Calu3 (cell line): ENCODE measurements at regions not wholly inside any gene's neighbourhood (a gene's known extent, or its start where the extent isn't known, plus 50 kb on each side); places are given as distances from the start of the nearest gene placed in this dataset.

Experiments used
- BruUV-seq: library from RNA; stranded (reverse); fragments of 400-500 nt; replicated peaks from 2 replicates; lab custom pipeline; 2021; lab: Mats Ljungman, UMichigan
- CTCF ChIA-PET: fragments of 300-600 bp; sonication (Branson Sonifier 250); formaldehyde crosslinking; loops from one replicate; lab custom pipeline; 2022; ENCODE audit warnings: antibody characterized with exemption; lab: Charles Lee
- DNase-seq: peaks from one replicate; pipeline ENCODE4 v3.0.0; 2022
- H3K27ac Mint-ChIP-seq: one replicate; pipeline ENCODE4 v1.8.0; 2022; ENCODE audit warnings: mixed read lengths; ENCODE audit not compliant: unreplicated experiment
- H3K27me3 Mint-ChIP-seq: one replicate; pipeline ENCODE4 v1.8.0; 2022; ENCODE audit warnings: mixed read lengths; ENCODE audit not compliant: unreplicated experiment
- H3K36me3 Mint-ChIP-seq: one replicate; pipeline ENCODE4 v1.8.0; 2022; ENCODE audit warnings: mild to moderate bottlenecking, moderate library complexity, mixed read lengths; ENCODE audit not compliant: insufficient read depth, unreplicated experiment
- H3K4me1 Mint-ChIP-seq: one replicate; pipeline ENCODE4 v1.8.0; 2022; ENCODE audit warnings: mild to moderate bottlenecking, low read depth, mixed read lengths; ENCODE audit not compliant: unreplicated experiment
- H3K4me3 Mint-ChIP-seq: one replicate; pipeline ENCODE4 v1.8.0; 2022; ENCODE audit warnings: mild to moderate bottlenecking, low read depth, moderate library complexity, mixed read lengths; ENCODE audit not compliant: unreplicated experiment
- H3K9me3 Mint-ChIP-seq: one replicate; pipeline ENCODE4 v1.8.0; 2022; ENCODE audit warnings: low read depth, mixed read lengths; ENCODE audit not compliant: unreplicated experiment
- intact Hi-C: fragments of 100-400 bp; cut with micrococcal nuclease; formaldehyde crosslinking; loops from one replicate; pipeline ENCODE4 v1.10.0; 2022; ENCODE audit not compliant: unreplicated experiment
- TF ChIP-seq, protein P1 (sequence below): fragments of 200-600 bp; IDR thresholded peaks from one replicate; pipeline ENCODE4 v1.8.0; 2022; ENCODE audit warnings: antibody characterized with exemption; ENCODE audit not compliant: unreplicated experiment

GRCh38 chr14:104283197-104284106 lies 145.1 kb downstream of the KIF26A start:
- CTCF ChIA-PET = no interaction called here
- Mint-ChIP-seq H3K36me3 (no peaks in the 10 kb centered on the region), H3K9me3 (no peaks in the 10 kb centered on the region), H3K27ac (no peak overlapping the region), H3K27me3 (peaks cover 70% of the 10 kb centered on the region), H3K4me3 (no peak overlapping the region), H3K4me1 (no peaks in the 10 kb centered on the region)
- TF ChIP-seq, protein P1, sequence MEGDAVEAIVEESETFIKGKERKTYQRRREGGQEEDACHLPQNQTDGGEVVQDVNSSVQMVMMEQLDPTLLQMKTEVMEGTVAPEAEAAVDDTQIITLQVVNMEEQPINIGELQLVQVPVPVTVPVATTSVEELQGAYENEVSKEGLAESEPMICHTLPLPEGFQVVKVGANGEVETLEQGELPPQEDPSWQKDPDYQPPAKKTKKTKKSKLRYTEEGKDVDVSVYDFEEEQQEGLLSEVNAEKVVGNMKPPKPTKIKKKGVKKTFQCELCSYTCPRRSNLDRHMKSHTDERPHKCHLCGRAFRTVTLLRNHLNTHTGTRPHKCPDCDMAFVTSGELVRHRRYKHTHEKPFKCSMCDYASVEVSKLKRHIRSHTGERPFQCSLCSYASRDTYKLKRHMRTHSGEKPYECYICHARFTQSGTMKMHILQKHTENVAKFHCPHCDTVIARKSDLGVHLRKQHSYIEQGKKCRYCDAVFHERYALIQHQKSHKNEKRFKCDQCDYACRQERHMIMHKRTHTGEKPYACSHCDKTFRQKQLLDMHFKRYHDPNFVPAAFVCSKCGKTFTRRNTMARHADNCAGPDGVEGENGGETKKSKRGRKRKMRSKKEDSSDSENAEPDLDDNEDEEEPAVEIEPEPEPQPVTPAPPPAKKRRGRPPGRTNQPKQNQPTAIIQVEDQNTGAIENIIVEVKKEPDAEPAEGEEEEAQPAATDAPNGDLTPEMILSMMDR = no peak
- no peak for DNase-seq
- no TSS peak for BruUV-seq
- intact Hi-C loops = no loop called here

DNA sequence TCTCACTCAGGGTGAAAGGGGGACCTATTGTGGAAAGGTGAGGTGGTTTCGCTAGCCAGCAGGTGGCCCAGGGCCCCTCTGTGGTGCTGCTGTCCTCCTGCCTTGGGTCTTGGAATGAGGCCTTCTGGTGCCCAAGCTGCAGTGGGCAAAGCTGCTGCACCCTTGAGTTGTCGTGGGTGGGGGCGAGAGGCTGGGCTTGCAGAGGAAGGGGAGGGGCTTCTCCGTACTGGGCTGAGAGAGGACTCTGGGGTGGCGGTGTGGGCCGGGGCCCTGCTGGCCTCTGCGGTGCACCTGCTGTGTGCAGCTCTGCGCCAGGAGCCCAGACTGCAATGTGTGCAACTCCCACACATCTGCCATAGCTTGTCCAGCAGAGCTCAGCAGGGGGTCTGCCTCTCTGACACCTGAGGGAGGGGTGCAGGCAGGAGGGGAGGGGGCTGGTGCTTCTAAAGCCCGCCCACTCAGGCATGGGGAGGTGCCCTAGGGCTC lies 145.8 kb downstream of the KIF26A start:
- peaks cover 7% of the 10 kb centered on the region for H3K9me3 Mint-ChIP-seq
- CTCF ChIA-PET = interaction anchor here (0.7 kb wide), 1 partner anchor 16 kb away, joined by 3 read pairs; no protein-coding TSS in a partner anchor

GRCh38 chr14:104284636-104285507 lies 146.5 kb downstream of the KIF26A start:
- Mint-ChIP-seq H3K9me3 (peaks cover 9% of the 10 kb centered on the region), H3K27me3 (peaks cover 56% of the 10 kb centered on the region), H3K27ac (no peak overlapping the region), H3K36me3 (no peaks in the 10 kb centered on the region), H3K4me1 (no peaks in the 10 kb centered on the region), H3K4me3 (no peak overlapping the region)
- CTCF ChIA-PET = interaction anchor here (0.7 kb wide), 1 partner anchor 17 kb away, joined by 3 read pairs; no protein-coding TSS in a partner anchor
- intact Hi-C loops = no loop called here
- TF ChIP-seq, protein P1 = no peak
- no peak for DNase-seq
- no TSS peak for BruUV-seq

More for the DNA sequence above, 145.8 kb downstream of the KIF26A start:
- no peak for DNase-seq
- TF ChIP-seq, protein P1 = no peak
- Mint-ChIP-seq H3K27me3 (peaks cover 63% of the 10 kb centered on the region), H3K4me1 (no peaks in the 10 kb centered on the region), H3K36me3 (no peaks in the 10 kb centered on the region), H3K4me3 (no peak overlapping the region), H3K27ac (no peak overlapping the region)
- BruUV-seq = no TSS peak
- intact Hi-C loops = no loop called here

- no peak overlapping the region for H3K4me3 Mint-ChIP-seq
- no peaks in the 10 kb centered on the region for H3K4me1 Mint-ChIP-seq
- TF ChIP-seq, protein P1 = no peak
- H3K27ac Mint-ChIP-seq = no peak overlapping the region
- no TSS peak for BruUV-seq
- H3K36me3 Mint-ChIP-seq = no peaks in the 10 kb centered on the region
- intact Hi-C loops = no loop called here
- CTCF ChIA-PET = no interaction called here
- no peak for DNase-seq
- H3K9me3 Mint-ChIP-seq = peaks cover 9% of the 10 kb centered on the region
- H3K27me3 Mint-ChIP-seq = peaks cover 56% of the 10 kb centered on the region
Observed at GRCh38 chr14:104285508-104285840, 147.1 kb downstream of the KIF26A start.
